MCF 10A (cell line): ENCODE measurements at regions not wholly inside any gene's neighbourhood (a gene's known extent, or its start where the extent isn't known, plus 50 kb on each side); places are given as distances from the start of the nearest gene placed in this dataset.

Source experiments
- BruUV-seq: library from RNA; stranded (reverse); fragments of 400-500 nt; replicated peaks from 2 replicates; lab custom pipeline; 2021; lab: Mats Ljungman, UMichigan
- CTCF ChIA-PET: fragments of 300-600 bp; sonication (Branson Sonifier 250); formaldehyde crosslinking; extraction: SDS; loops from one replicate; lab custom pipeline; 2021; ENCODE audit warnings: antibody characterized with exemption, inconsistent platforms; lab: Yijun Ruan, JAX
- POLR2A ChIA-PET: fragments of 300-600, 350-650 bp; sonication (Branson Sonifier 250); formaldehyde crosslinking; extraction: SDS; loops from one replicate; lab custom pipeline; 2020; ENCODE audit warnings: antibody characterized with exemption, inconsistent platforms; lab: Yijun Ruan, JAX
- DNase-seq: peaks from one replicate; pipeline ENCODE4 v3.0.0-alpha.2; 2018; ENCODE audit not compliant: unreplicated experiment
- H3K27ac Mint-ChIP-seq: one replicate; pipeline ENCODE4 v1.8.0; 2022; ENCODE audit warnings: mild to moderate bottlenecking, low read depth, mixed read lengths; ENCODE audit not compliant: unreplicated experiment
- H3K27me3 Mint-ChIP-seq: one replicate; pipeline ENCODE4 v1.8.0; 2022; ENCODE audit warnings: mixed read lengths; ENCODE audit not compliant: insufficient read depth, unreplicated experiment
- H3K36me3 Mint-ChIP-seq: one replicate; pipeline ENCODE4 v1.8.0; 2022; ENCODE audit warnings: mild to moderate bottlenecking, moderate library complexity, mixed read lengths; ENCODE audit not compliant: insufficient read depth, unreplicated experiment
- H3K4me1 Mint-ChIP-seq: one replicate; pipeline ENCODE4 v1.8.0; 2022; ENCODE audit warnings: mixed read lengths; ENCODE audit not compliant: insufficient read depth, unreplicated experiment
- H3K4me3 Mint-ChIP-seq: one replicate; pipeline ENCODE4 v1.8.0; 2022; ENCODE audit warnings: mild to moderate bottlenecking, moderate library complexity, mixed read lengths; ENCODE audit not compliant: unreplicated experiment
- H3K9me3 Mint-ChIP-seq: one replicate; pipeline ENCODE4 v1.8.0; 2022; ENCODE audit warnings: mixed read lengths; ENCODE audit not compliant: unreplicated experiment
- intact Hi-C: fragments of 100-400 bp; cut with micrococcal nuclease; formaldehyde crosslinking; loops from 2 replicates; pipeline ENCODE4 v1.14.1; 2022
- TF ChIP-seq, protein P1 (sequence below): fragments of 200-600 bp; IDR thresholded peaks from one replicate; pipeline ENCODE4 v1.8.0; 2022; ENCODE audit warnings: antibody characterized with exemption, mild to moderate bottlenecking; ENCODE audit not compliant: unreplicated experiment

GRCh38 chr5:159459951-159460538, 129.8 kb upstream of the IL12B start:
- ChIA-PET CTCF (interaction anchor here (0.6 kb wide), 1 partner anchor 424 kb away, joined by 3 read pairs; no protein-coding TSS in a partner anchor), POLR2A (no interaction called here)
- H3K4me1 Mint-ChIP-seq = peaks cover 17% of the 10 kb centered on the region
- DNase-seq = peak; percentile 32
- no peaks in the 10 kb centered on the region for H3K9me3 Mint-ChIP-seq
- no peaks in the 10 kb centered on the region for H3K27me3 Mint-ChIP-seq
- no peak overlapping the region for H3K4me3 Mint-ChIP-seq
- BruUV-seq = no TSS peak
- no peaks in the 10 kb centered on the region for H3K36me3 Mint-ChIP-seq
- intact Hi-C loops = loop anchor here (10.0 kb wide), 1 partner anchor 315 kb away; no protein-coding TSS in a partner anchor
- H3K27ac Mint-ChIP-seq = no peak overlapping the region
- TF ChIP-seq, protein P1, sequence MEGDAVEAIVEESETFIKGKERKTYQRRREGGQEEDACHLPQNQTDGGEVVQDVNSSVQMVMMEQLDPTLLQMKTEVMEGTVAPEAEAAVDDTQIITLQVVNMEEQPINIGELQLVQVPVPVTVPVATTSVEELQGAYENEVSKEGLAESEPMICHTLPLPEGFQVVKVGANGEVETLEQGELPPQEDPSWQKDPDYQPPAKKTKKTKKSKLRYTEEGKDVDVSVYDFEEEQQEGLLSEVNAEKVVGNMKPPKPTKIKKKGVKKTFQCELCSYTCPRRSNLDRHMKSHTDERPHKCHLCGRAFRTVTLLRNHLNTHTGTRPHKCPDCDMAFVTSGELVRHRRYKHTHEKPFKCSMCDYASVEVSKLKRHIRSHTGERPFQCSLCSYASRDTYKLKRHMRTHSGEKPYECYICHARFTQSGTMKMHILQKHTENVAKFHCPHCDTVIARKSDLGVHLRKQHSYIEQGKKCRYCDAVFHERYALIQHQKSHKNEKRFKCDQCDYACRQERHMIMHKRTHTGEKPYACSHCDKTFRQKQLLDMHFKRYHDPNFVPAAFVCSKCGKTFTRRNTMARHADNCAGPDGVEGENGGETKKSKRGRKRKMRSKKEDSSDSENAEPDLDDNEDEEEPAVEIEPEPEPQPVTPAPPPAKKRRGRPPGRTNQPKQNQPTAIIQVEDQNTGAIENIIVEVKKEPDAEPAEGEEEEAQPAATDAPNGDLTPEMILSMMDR = no peak

DNA sequence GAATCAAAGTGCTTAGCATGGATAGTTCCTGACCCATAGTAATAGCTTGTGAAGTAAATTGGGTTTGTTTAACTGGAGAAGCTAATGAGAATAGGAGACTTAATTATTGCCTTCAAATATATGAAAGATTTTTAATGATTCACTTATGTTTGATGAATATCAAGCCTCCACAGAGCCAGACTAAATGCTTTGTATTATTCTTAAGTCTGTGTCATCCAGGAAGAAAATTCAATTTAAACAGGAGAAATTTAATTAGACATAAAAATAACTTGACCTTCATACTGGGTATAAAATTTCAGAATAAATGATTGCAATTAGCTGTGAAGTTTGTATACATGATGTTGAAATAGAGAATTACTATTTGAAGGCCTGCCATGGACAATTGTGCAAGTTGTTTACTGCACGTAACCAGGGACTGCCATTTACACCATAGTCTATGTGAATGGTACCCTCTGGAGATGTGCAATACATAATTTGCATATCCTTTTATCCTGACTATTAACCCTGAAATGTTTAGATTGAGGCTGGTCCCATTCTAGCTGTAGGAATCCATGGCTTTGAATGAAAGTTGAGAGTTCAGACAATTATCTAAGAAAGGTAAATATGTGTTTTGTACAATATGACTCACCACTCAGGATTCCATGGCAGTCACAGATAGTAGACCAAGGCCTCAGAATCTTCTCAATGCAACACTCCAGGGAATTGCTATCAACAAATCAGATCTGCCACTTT, 133.5 kb upstream of the IL12B start:
- TF ChIP-seq, protein P1 = no peak
- H3K4me1 Mint-ChIP-seq = peaks cover 6% of the 10 kb centered on the region
- no peaks in the 10 kb centered on the region for H3K27me3 Mint-ChIP-seq
- H3K36me3 Mint-ChIP-seq = no peaks in the 10 kb centered on the region
- ChIA-PET CTCF (interaction anchor here (0.6 to 1.7 kb wide), 6 partner anchors 12 to 304 kb away, joined by 3 to 6 read pairs (median 4); no protein-coding TSS in a partner anchor), POLR2A (interaction anchor here (0.6 to 1.3 kb wide), 5 partner anchors 11 to 1641 kb away, joined by 3 to 6 read pairs (median 4); no protein-coding TSS in a partner anchor)
- no TSS peak for BruUV-seq
- no peaks in the 10 kb centered on the region for H3K9me3 Mint-ChIP-seq
- H3K27ac Mint-ChIP-seq = no peak overlapping the region
- H3K4me3 Mint-ChIP-seq = no peak overlapping the region
- peak; percentile 35 for DNase-seq
- intact Hi-C loops = no loop called here

GRCh38 chr5:159465604-159466003, 135.3 kb upstream of the IL12B start:
- no peak for DNase-seq
- intact Hi-C loops = no loop called here
- POLR2A ChIA-PET = interaction anchor here (0.5 kb wide), 1 partner anchor 11 kb away, joined by 3 read pairs; no protein-coding TSS in a partner anchor
- H3K27ac Mint-ChIP-seq = no peak overlapping the region
- H3K4me3 Mint-ChIP-seq = no peak overlapping the region
- TF ChIP-seq, protein P1 = no peak
- BruUV-seq = no TSS peak
- no peaks in the 10 kb centered on the region for H3K36me3 Mint-ChIP-seq
- H3K27me3 Mint-ChIP-seq = no peaks in the 10 kb centered on the region
- CTCF ChIA-PET = interaction anchor here (0.7 kb wide), 2 partner anchors 245 to 262 kb away, joined by 3 to 4 read pairs; no protein-coding TSS in a partner anchor
- no peaks in the 10 kb centered on the region for H3K9me3 Mint-ChIP-seq
- peaks cover 6% of the 10 kb centered on the region for H3K4me1 Mint-ChIP-seq

DNA sequence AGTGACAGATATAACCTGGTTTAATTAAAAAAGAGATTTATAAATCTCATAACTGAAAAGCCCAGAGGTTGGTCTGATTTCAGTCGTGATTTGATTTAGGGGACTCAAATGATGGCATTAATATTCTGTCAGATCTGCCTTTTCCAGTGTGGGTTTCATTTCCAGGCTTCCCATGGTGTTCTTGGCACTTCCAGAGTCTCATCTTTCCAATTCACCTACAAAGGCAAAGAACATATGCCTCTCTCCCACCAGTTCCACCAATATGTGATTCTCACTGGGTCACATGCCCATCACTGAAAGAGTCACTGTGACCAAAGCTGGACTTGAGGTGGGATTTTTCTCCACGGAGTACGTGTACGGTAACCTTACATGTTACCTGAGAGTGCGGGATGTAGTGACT, 137.4 kb upstream of the IL12B start:
- ChIA-PET CTCF (interaction anchor here (0.6 kb wide), 1 partner anchor 660 kb away, joined by 3 read pairs; no protein-coding TSS in a partner anchor), POLR2A (interaction anchor here (0.7 kb wide), 1 partner anchor 142 kb away, joined by 3 read pairs; no protein-coding TSS in a partner anchor)
- no peaks in the 10 kb centered on the region for H3K9me3 Mint-ChIP-seq
- H3K36me3 Mint-ChIP-seq = no peaks in the 10 kb centered on the region
- no TSS peak for BruUV-seq
- H3K27me3 Mint-ChIP-seq = no peaks in the 10 kb centered on the region
- H3K27ac Mint-ChIP-seq = no peak overlapping the region
- no peak overlapping the region for H3K4me3 Mint-ChIP-seq
- DNase-seq = no peak
- TF ChIP-seq, protein P1 = no peak
- peaks cover 6% of the 10 kb centered on the region for H3K4me1 Mint-ChIP-seq
- intact Hi-C loops = no loop called here
